Astrocyte (in vitro differentiated cells and primary cell): ENCODE measurements at regions not wholly inside any gene's neighbourhood (a gene's known extent, or its start where the extent isn't known, plus 50 kb on each side); places are given as distances from the start of the nearest gene placed in this dataset.

Source experiments
- DNase-seq: peaks from one replicate; pipeline ENCODE4 v3.0.0-alpha.2; 2010; ENCODE audit warnings: low read depth
- FAIRE-seq: peaks from 2 replicates; lab custom pipeline; 2011; peaks lifted over from hg19 to GRCh38; lab: Jason Lieb, UNC
- H2AFZ ChIP-seq: 2 replicates; pipeline ENCODE4 v1.6.0; 2012; ENCODE audit warnings: low read depth, low read length, inconsistent platforms
- H3K27ac ChIP-seq: 2 replicates; pipeline ENCODE4 v1.5.1; 2011; ENCODE audit warnings: low read depth, low read length, inconsistent platforms
- H3K27me3 ChIP-seq: 2 replicates; pipeline ENCODE4 v1.6.0; 2011; ENCODE audit warnings: low read length, inconsistent platforms; ENCODE audit not compliant: insufficient read depth
- H3K36me3 ChIP-seq: 2 replicates; pipeline ENCODE4 v1.5.1; 2011; ENCODE audit warnings: low read length, inconsistent platforms; ENCODE audit not compliant: insufficient read depth
- H3K4me1 ChIP-seq: 2 replicates; pipeline ENCODE4 v1.5.1; 2011; ENCODE audit warnings: low read length, inconsistent platforms; ENCODE audit not compliant: insufficient read depth
- H3K4me2 ChIP-seq: 2 replicates; pipeline ENCODE4 v1.6.0; 2012; ENCODE audit warnings: low read length, inconsistent platforms
- H3K4me3 ChIP-seq: 2 replicates; pipeline ENCODE4 v1.5.1; 2011; ENCODE audit warnings: low read depth, mild to moderate bottlenecking, low read length, inconsistent platforms; ENCODE audit not compliant: insufficient read depth
- H3K79me2 ChIP-seq: 2 replicates; pipeline ENCODE4 v1.6.0; 2012; ENCODE audit warnings: mild to moderate bottlenecking, low read length, inconsistent platforms; ENCODE audit not compliant: insufficient read depth
- H3K9ac ChIP-seq: 2 replicates; pipeline ENCODE4 v1.6.0; 2012; ENCODE audit warnings: mild to moderate bottlenecking, low read length, inconsistent platforms
- H3K9me3 ChIP-seq: 2 replicates; pipeline ENCODE4 v1.5.1; 2012; ENCODE audit warnings: low read depth, mild to moderate bottlenecking, low read length, inconsistent platforms; ENCODE audit not compliant: insufficient read depth
- H4K20me1 ChIP-seq: 2 replicates; pipeline ENCODE4 v1.6.0; 2012; ENCODE audit warnings: low read length, inconsistent platforms; ENCODE audit not compliant: insufficient read depth
- H3K27ac Mint-ChIP-seq: one replicate; pipeline ENCODE4 v1.8.0; 2021; ENCODE audit warnings: mild to moderate bottlenecking, mixed read lengths; ENCODE audit not compliant: unreplicated experiment
- H3K27me3 Mint-ChIP-seq: one replicate; pipeline ENCODE4 v1.8.0; 2021; ENCODE audit warnings: low read depth, mixed read lengths; ENCODE audit not compliant: unreplicated experiment
- H3K36me3 Mint-ChIP-seq: one replicate; pipeline ENCODE4 v1.8.0; 2021; ENCODE audit warnings: low read depth, mixed read lengths; ENCODE audit not compliant: unreplicated experiment
- H3K4me1 Mint-ChIP-seq: one replicate; pipeline ENCODE4 v1.8.0; 2021; ENCODE audit warnings: low read depth, mixed read lengths; ENCODE audit not compliant: unreplicated experiment
- H3K4me3 Mint-ChIP-seq: one replicate; pipeline ENCODE4 v1.8.0; 2021; ENCODE audit warnings: mild to moderate bottlenecking, moderate library complexity, mixed read lengths; ENCODE audit not compliant: unreplicated experiment
- H3K9me3 Mint-ChIP-seq: one replicate; pipeline ENCODE4 v1.8.0; 2021; ENCODE audit warnings: mild to moderate bottlenecking, mixed read lengths; ENCODE audit not compliant: unreplicated experiment
- CTCF ChIP-seq: IDR thresholded peaks from 2 replicates; pipeline ENCODE4 v1.5.1; 2011; ENCODE audit warnings: low read depth, mild to moderate bottlenecking, inconsistent platforms, low read length, moderate library complexity; ENCODE audit not compliant: insufficient read depth
- EZH2 ChIP-seq: IDR thresholded peaks from 2 replicates; pipeline ENCODE4 v1.6.1; 2012; ENCODE audit warnings: mild to moderate bottlenecking, low read length, inconsistent platforms; ENCODE audit not compliant: insufficient read depth

- Mint-ChIP-seq H3K4me1 (peaks cover 10% of the 10 kb centered on the region), H3K27me3 (no peaks in the 10 kb centered on the region), H3K9me3 (peaks cover 3% of the 10 kb centered on the region)
Observed at GRCh38 chr12:68480526-68480925, 130.2 kb upstream of the RAP1B start.

GRCh38 chr12:68481181-68481941, 129.3 kb upstream of the RAP1B start:
- DNase-seq (no peak), FAIRE-seq (no peak)
- H3K4me1 Mint-ChIP-seq, result peaks cover 10% of the 10 kb centered on the region

More at GRCh38 chr12:68480526-68480925, 130.2 kb upstream of the RAP1B start:
- FAIRE-seq (no peak), DNase-seq (no peak)
- Histone ChIP-seq H3K36me3 (no peaks in the 10 kb centered on the region), H3K4me3 (no peak overlapping the region), H3K9ac (no peak overlapping the region), H2AFZ (no peak overlapping the region), H4K20me1 (no peaks in the 10 kb centered on the region), H3K4me2 (no peak overlapping the region), H3K79me2 (no peaks in the 10 kb centered on the region), H3K9me3 (no peaks in the 10 kb centered on the region), H3K4me1 (peaks cover 3% of the 10 kb centered on the region), H3K27ac (peak overlapping the region; percentile 16), H3K27me3 (no peaks in the 10 kb centered on the region)
- TF ChIP-seq EZH2 (no peak), CTCF (no peak)
- Mint-ChIP-seq H3K27ac (no peak overlapping the region), H3K4me3 (no peak overlapping the region), H3K36me3 (no peaks in the 10 kb centered on the region)

More at GRCh38 chr12:68481181-68481941, 129.3 kb upstream of the RAP1B start:
- Mint-ChIP-seq H3K4me3 (no peak overlapping the region), H3K27ac (no peak overlapping the region), H3K36me3 (no peaks in the 10 kb centered on the region), H3K27me3 (no peaks in the 10 kb centered on the region), H3K9me3 (peaks cover 3% of the 10 kb centered on the region)
- Histone ChIP-seq H3K4me2 (no peak overlapping the region), H3K4me3 (no peak overlapping the region), H2AFZ (no peak overlapping the region), H3K9ac (no peak overlapping the region), H3K27ac (no peak overlapping the region), H3K9me3 (no peaks in the 10 kb centered on the region), H4K20me1 (no peaks in the 10 kb centered on the region), H3K27me3 (no peaks in the 10 kb centered on the region), H3K4me1 (peaks cover 3% of the 10 kb centered on the region), H3K36me3 (no peaks in the 10 kb centered on the region), H3K79me2 (no peaks in the 10 kb centered on the region)
- TF ChIP-seq CTCF (no peak), EZH2 (no peak)
